H1 (cell line): ENCODE measurements at regions not wholly inside any gene's neighbourhood (a gene's known extent, or its start where the extent isn't known, plus 50 kb on each side); places are given as distances from the start of the nearest gene placed in this dataset.
A peak's percentile ranks its signal among the peaks of the same experiment; 100 is the strongest.

Experiments used
- CTCF ChIA-PET: fragments of 300-600 bp; sonication (Branson Sonifier 250); formaldehyde crosslinking; loops from one replicate; lab custom pipeline; 2021; ENCODE audit not compliant: partially characterized antibody; lab: Charles Lee
- POLR2A ChIA-PET: fragments of 300-600 bp; sonication (Branson Sonifier 250); formaldehyde crosslinking; loops from one replicate; lab custom pipeline; 2021; ENCODE audit warnings: inconsistent platforms; ENCODE audit not compliant: partially characterized antibody; lab: Charles Lee
- DNase-seq, 2 experiments: peaks; one replicate each; pipeline versions ENCODE4 v3.0.0 to v3.0.0-alpha.2; 2010 to 2022; ENCODE audit warnings: low spot score in 2 of 2, low read depth in 1 of 2, mixed read lengths in 1 of 2
- FAIRE-seq: peaks from 2 replicates; lab custom pipeline; 2011; peaks lifted over from hg19 to GRCh38; lab: Jason Lieb, UNC
- H2AFZ ChIP-seq: 2 replicates; pipeline ENCODE4 v1.8.1; 2012; ENCODE audit warnings: low read length, inconsistent platforms
- H2AK5ac ChIP-seq: 2 replicates; pipeline ENCODE4 v1.6.1; 2013; ENCODE audit warnings: low read depth, low read length
- H2BK120ac ChIP-seq: replicated peaks from 2 replicates; pipeline ENCODE3; 2013; ENCODE audit warnings: low read depth, low read length, inconsistent platforms
- H2BK12ac ChIP-seq: 2 replicates; pipeline ENCODE4 v1.6.1; 2013; ENCODE audit warnings: low read depth, low read length
- H2BK15ac ChIP-seq: 2 replicates; pipeline ENCODE4 v1.6.1; 2013; ENCODE audit warnings: low read length
- H2BK20ac ChIP-seq: 2 replicates; pipeline ENCODE4 v1.6.1; 2013; ENCODE audit warnings: low read length
- H2BK5ac ChIP-seq: 2 replicates; pipeline ENCODE4 v1.6.1; 2013; ENCODE audit warnings: low read depth, low read length
- H3K14ac ChIP-seq: 2 replicates; pipeline ENCODE4 v1.6.1; 2013; ENCODE audit warnings: inconsistent platforms; ENCODE audit not compliant: insufficient read length
- H3K18ac ChIP-seq: 2 replicates; pipeline ENCODE4 v1.6.1; 2013; ENCODE audit warnings: low read length; ENCODE audit errors: extremely low read depth
- H3K23ac ChIP-seq: 2 replicates; pipeline ENCODE4 v1.6.1; 2013; ENCODE audit warnings: inconsistent platforms; ENCODE audit not compliant: insufficient read length
- H3K23me2 ChIP-seq: 2 replicates; pipeline ENCODE4 v1.6.1; 2013; ENCODE audit warnings: low read depth, low read length
- H3K27ac ChIP-seq: 2 replicates; pipeline ENCODE4 v1.6.1; 2011; ENCODE audit warnings: low read depth, low read length, inconsistent platforms
- H3K27me3 ChIP-seq, 4 experiments: replicated peaks in 1 of 4; 1 replicate in 1 of 4; 2 replicates in 3 of 4; pipeline versions ENCODE4 v1.6.1 to v1.8.1; 2011 to 2013; ENCODE audit warnings: low read length in 3 of 4, mild to moderate bottlenecking in 3 of 4, inconsistent platforms in 2 of 4, mixed read lengths in 2 of 4, moderate library complexity in 1 of 4; ENCODE audit not compliant: control insufficient read depth in 3 of 4, insufficient read depth in 3 of 4; ENCODE audit errors: extremely low read depth in 1 of 4
- H3K36me3 ChIP-seq, 4 experiments: 2 replicates each; pipeline versions ENCODE4 v1.6.1 to v1.8.1; 2011 to 2013; ENCODE audit warnings: mild to moderate bottlenecking in 4 of 4, low read length in 3 of 4, moderate library complexity in 2 of 4, control low read depth in 1 of 4, inconsistent platforms in 1 of 4; ENCODE audit not compliant: insufficient read depth in 4 of 4, control insufficient read depth in 2 of 4
- H3K4ac ChIP-seq: replicated peaks from 2 replicates; pipeline ENCODE3; 2013; ENCODE audit warnings: low read length, low read depth, mixed read lengths, inconsistent platforms; ENCODE audit not compliant: insufficient read length
- H3K4me1 ChIP-seq, 4 experiments: replicated peaks in 1 of 4; 1 replicate in 1 of 4; 2 replicates in 3 of 4; pipeline versions ENCODE4 v1.6.1 to v1.8.1; 2011 to 2013; ENCODE audit warnings: low read length in 3 of 4, inconsistent platforms in 2 of 4, mixed read lengths in 1 of 4; ENCODE audit not compliant: insufficient read depth in 4 of 4, control insufficient read depth in 3 of 4
- H3K4me2 ChIP-seq, 2 experiments: 2 replicates each; pipeline versions ENCODE4 v1.6.1 to v1.8.1; 2011 to 2013; ENCODE audit warnings: low read depth in 2 of 2, low read length in 2 of 2, control low read depth in 1 of 2, inconsistent platforms in 1 of 2, mild to moderate bottlenecking in 1 of 2; ENCODE audit not compliant: insufficient read depth in 1 of 2
- H3K4me3 ChIP-seq, 4 experiments: fragments of 200-600, 300-600 bp in 1 of 4; sonication (generic), shearing (Covaris generic), sonication (Bioruptor Twin) in 1 of 4; 2 replicates each; pipeline versions ENCODE4 v1.5.1 to v1.8.1; 2011 to 2016; ENCODE audit warnings: low read length in 4 of 4, low read depth in 3 of 4, control low read depth in 2 of 4, inconsistent platforms in 2 of 4, mild to moderate bottlenecking in 2 of 4, mixed read lengths in 1 of 4, moderate library complexity in 1 of 4; ENCODE audit not compliant: insufficient read depth in 2 of 4; ENCODE audit errors: extremely low read depth in 1 of 4
- H3K56ac ChIP-seq: replicated peaks from 2 replicates; pipeline ENCODE3; 2013; ENCODE audit warnings: low read depth, mild to moderate bottlenecking, mixed read lengths, low read length, inconsistent platforms; ENCODE audit not compliant: insufficient read length
- H3K79me1 ChIP-seq: 2 replicates; pipeline ENCODE4 v1.6.1; 2013; ENCODE audit warnings: low read depth, low read length, control low read depth
- H3K79me2 ChIP-seq, 2 experiments: 2 replicates each; pipeline versions ENCODE4 v1.6.1 to v1.8.1; 2012 to 2013; ENCODE audit warnings: low read length in 2 of 2, mild to moderate bottlenecking in 2 of 2, inconsistent platforms in 1 of 2; ENCODE audit not compliant: insufficient read depth in 2 of 2, control insufficient read depth in 1 of 2
- H3K9ac ChIP-seq, 4 experiments: replicated peaks in 1 of 4; 1 replicate in 1 of 4; 2 replicates in 3 of 4; pipeline versions ENCODE4 v1.6.1 to v1.8.1; 2011 to 2013; ENCODE audit warnings: low read depth in 3 of 4, low read length in 3 of 4, control low read depth in 2 of 4, mild to moderate bottlenecking in 2 of 4, moderate library complexity in 2 of 4, inconsistent platforms in 1 of 4; ENCODE audit errors: extremely low read depth in 1 of 4
- H3K9me3 ChIP-seq, 2 experiments: 2 replicates each; pipeline versions ENCODE4 v1.6.1 to v1.8.1; 2012 to 2013; ENCODE audit warnings: mild to moderate bottlenecking in 2 of 2, moderate library complexity in 2 of 2, control low read depth in 1 of 2, inconsistent platforms in 1 of 2, low read depth in 1 of 2, low read length in 1 of 2, mixed read lengths in 1 of 2; ENCODE audit not compliant: insufficient read depth in 2 of 2
- H4K20me1 ChIP-seq, 2 experiments: replicated peaks in 1 of 2; 2 replicates each; pipeline versions ENCODE3 to v1.8.1; 2011 to 2013; ENCODE audit warnings: inconsistent platforms in 2 of 2, low read length in 2 of 2, mild to moderate bottlenecking in 1 of 2; ENCODE audit not compliant: insufficient read depth in 2 of 2, control insufficient read depth in 1 of 2
- H4K5ac ChIP-seq: 2 replicates; pipeline ENCODE4 v1.6.1; 2013; ENCODE audit warnings: low read length, low read depth, mixed read lengths, inconsistent platforms; ENCODE audit not compliant: insufficient read length
- H4K8ac ChIP-seq: 2 replicates; pipeline ENCODE4 v1.8.0; 2013; ENCODE audit warnings: mild to moderate bottlenecking, moderate library complexity, low read length, inconsistent platforms; ENCODE audit not compliant: insufficient read depth; ENCODE audit errors: extremely low read depth
- H4K91ac ChIP-seq: replicated peaks from 2 replicates; pipeline ENCODE3; 2013; ENCODE audit warnings: low read length, mixed read lengths, inconsistent platforms; ENCODE audit not compliant: insufficient read length
- ATF3 ChIP-seq: IDR thresholded peaks from 2 replicates; pipeline ENCODE4 v1.6.1; 2011; ENCODE audit warnings: low read depth, mild to moderate bottlenecking, low read length; ENCODE audit not compliant: insufficient read depth
- CHD1 ChIP-seq: IDR thresholded peaks from 2 replicates; pipeline ENCODE4 v1.6.1; 2012; ENCODE audit warnings: low read depth, low read length, improper control_type of control experiment
- E2F6 ChIP-seq: IDR thresholded peaks from 2 replicates; pipeline ENCODE4 v1.6.1; 2012; ENCODE audit warnings: inconsistent platforms
- EGR1 ChIP-seq: IDR thresholded peaks from 2 replicates; pipeline ENCODE4 v1.6.1; 2011; ENCODE audit warnings: low read depth, low read length, borderline replicate concordance
- NRF1 ChIP-seq: IDR thresholded peaks from 2 replicates; pipeline ENCODE4 v1.6.1; 2011; ENCODE audit warnings: mild to moderate bottlenecking, low read depth, low read length, improper control_type of control experiment
- POLR2A ChIP-seq, 2 experiments: IDR thresholded peaks; 1 replicate in 1 of 2; 2 replicates in 1 of 2; pipeline ENCODE4 v1.6.1; 2011; ENCODE audit warnings: low read depth in 2 of 2, low read length in 2 of 2, mild to moderate bottlenecking in 2 of 2; ENCODE audit errors: control extremely low read depth in 1 of 2
- SIX5 ChIP-seq: IDR thresholded peaks from 2 replicates; pipeline ENCODE4 v1.6.1; 2011; ENCODE audit warnings: mild to moderate bottlenecking, low read depth, low read length
- WGBS, 2 experiments: shearing (Covaris generic) in 1 of 2; methylation state at CpG; one replicate each; pipeline versions ENCODE4 v1.1.6 to v1.1.7; 2013 to 2015; ENCODE audit warnings: low lambda C conversion rate in 2 of 2, mixed read lengths in 2 of 2, inconsistent platforms in 1 of 2, low coverage in 1 of 2, missing lambda C conversion rate in 1 of 2; ENCODE audit not compliant: insufficient replicate concordance in 2 of 2, insufficient coverage in 1 of 2, insufficient read length in 1 of 2; ENCODE audit errors: extremely low coverage in 1 of 2, missing lambda C conversion rate in 1 of 2; 5-methylcytosine and 5-hydroxymethylcytosine counted together

GRCh38 chr9:40926404-40927259 lies 201.8 kb downstream of the FOXD4L6 start:
- Histone ChIP-seq H3K4me1 (no peaks in the 10 kb centered on the region), H3K27ac (no peak overlapping the region), H3K4me2 (no peak overlapping the region), H3K56ac (no peak overlapping the region), H3K23ac (no peak overlapping the region), H3K79me2 (no peaks in the 10 kb centered on the region), H2BK15ac (no peak overlapping the region), H3K18ac (no peak overlapping the region), H4K5ac (no peak overlapping the region), H4K8ac (no peak overlapping the region), H3K79me1 (no peaks in the 10 kb centered on the region), H2BK12ac (no peak overlapping the region), H2BK120ac (no peak overlapping the region), H2AFZ (no peak overlapping the region), H3K4me3 (no peak overlapping the region), H3K14ac (no peak overlapping the region), H3K36me3 (peaks cover 0 to 2% (median 0%) of the 10 kb centered on the region in 4 experiments; a peak in 2 of 8 replicates), H2BK5ac (no peak overlapping the region), H3K9me3 (peaks cover 91 to 93% of the 10 kb centered on the region in 2 experiments), H3K4ac (no peak overlapping the region), H4K91ac (no peak overlapping the region), H3K27me3 (peaks cover 19 to 39% (median 25%) of the 10 kb centered on the region in 4 experiments), H3K9ac (no peak overlapping the region), H3K23me2 (no peaks in the 10 kb centered on the region), H2AK5ac (no peak overlapping the region), H4K20me1 (no peaks in the 10 kb centered on the region), H2BK20ac (no peak overlapping the region)
- WGBS, 2 experiments = 71% methylated on average over 8 of the region's 8 CpGs; no CpG with 5 or more reads in 1 of the 2 experiments
- FAIRE-seq = no peak
- TF ChIP-seq CHD1 (no peak), E2F6 (no peak), ATF3 (no peak), SIX5 (no peak), NRF1 (no peak), POLR2A (IDR thresholded peaks at IDR 0.05; ENCODE audit: control extremely low read depth in 1 of 2, low read depth in 2 of 2, low read length in 2 of 2) (no peak), EGR1 (no peak)
- POLR2A ChIA-PET = no interaction called here
- CTCF ChIA-PET = no interaction called here
- peak in 1 of 2 experiments; percentile 2 for DNase-seq
